Tibial artery (tissue), 4 donors: ENCODE measurements at regions not wholly inside any gene's neighbourhood (a gene's known extent, or its start where the extent isn't known, plus 50 kb on each side); places are given as distances from the start of the nearest gene placed in this dataset.
"Not testable (repeated sequence)": the region's sequence is repeated elsewhere in the genome, so short reads cannot be mapped to it uniquely, and the experiment has no call there.

ENCODE experiments used
- DNase-seq, 2 donors: peaks; one replicate each; pipeline ENCODE4 v3.0.0-alpha.2; 2019
- H3K27ac ChIP-seq, 2 donors: fragments of 200-600 bp; sonication (generic) in 1 of 2; 1 replicate in 1 of 2; 2 replicates in 1 of 2; pipeline ENCODE4 v1.5.1; 2018 to 2019; ENCODE audit warnings: mild to moderate bottlenecking in 1 of 2
- H3K27me3 ChIP-seq, 2 donors: fragments of 200-600 bp; sonication (generic) in 1 of 2; one replicate each; pipeline versions ENCODE4 v1.5.1 to v1.6.0; 2016 to 2019
- H3K36me3 ChIP-seq, 3 donors: fragments of 200-600 bp; sonication (generic) in 2 of 3; one replicate each; pipeline ENCODE4 v1.5.1; 2016 to 2019; ENCODE audit warnings: mild to moderate bottlenecking in 2 of 3
- H3K4me1 ChIP-seq, 4 donors: fragments of 200-600 bp; sonication (generic) in 2 of 4; 1 replicate in 3 of 4; 2 replicates in 1 of 4; pipeline ENCODE4 v1.5.1; 2016 to 2019
- H3K4me3 ChIP-seq, 2 donors: fragments of 200-600 bp; sonication (generic) in 1 of 2; 1 replicate in 1 of 2; 2 replicates in 1 of 2; pipeline ENCODE4 v1.5.1; 2018 to 2019; ENCODE audit warnings: mild to moderate bottlenecking in 2 of 2
- H3K9me3 ChIP-seq, 3 donors: fragments of 200-600 bp; sonication (generic) in 1 of 3; one replicate each; pipeline ENCODE4 v1.5.1; 2016 to 2019
- CTCF ChIP-seq, 2 experiments: fragments of 200-600 bp in 1 of 2; fragments of 450-650 bp in 1 of 2; IDR thresholded peaks; one replicate each; pipeline ENCODE4 v1.5.1; 2017 to 2019; ENCODE audit warnings: antibody characterized with exemption in 2 of 2, mild to moderate bottlenecking in 1 of 2, moderate library complexity in 1 of 2
- intact Hi-C: fragments of 100-400 bp; cut with DNase I; formaldehyde crosslinking; loops from one replicate; pipeline ENCODE4 v1.15.0; 2023; ENCODE audit warnings: low total_unique reads

GRCh38 chr3:10109-10996 lies 186.2 kb upstream of the CHL1 start:
- H3K9me3 ChIP-seq, H3K36me3 ChIP-seq, H3K4me1 ChIP-seq, H3K27me3 ChIP-seq, H3K27ac ChIP-seq, DNase-seq, intact Hi-C loops, H3K4me3 ChIP-seq: not testable (repeated sequence)

- intact Hi-C loops: no loop called here
- no peaks in the 10 kb centered on the region for H3K27me3 ChIP-seq
- no peaks in the 10 kb centered on the region for H3K9me3 ChIP-seq
- TF ChIP-seq CTCF (IDR thresholded peaks at IDR 0.05): no peak
- DNase-seq: no peak
- no peaks in the 10 kb centered on the region for H3K36me3 ChIP-seq
- H3K4me3 ChIP-seq: no peak overlapping the region
- H3K4me1 ChIP-seq: no peaks in the 10 kb centered on the region
- no peak overlapping the region for H3K27ac ChIP-seq
Observed at GRCh38 chr3:11734-12133, 184.8 kb upstream of the CHL1 start.

GRCh38 chr3:14652-15051 lies 181.9 kb upstream of the CHL1 start:
- Histone ChIP-seq H3K27ac (no peak overlapping the region), H3K9me3 (no peaks in the 10 kb centered on the region), H3K36me3 (no peaks in the 10 kb centered on the region), H3K4me1 (no peaks in the 10 kb centered on the region), H3K27me3 (no peaks in the 10 kb centered on the region), H3K4me3 (no peak overlapping the region)
- no peak for DNase-seq
- intact Hi-C loops: no loop called here
- TF ChIP-seq CTCF (IDR thresholded peaks at IDR 0.05): no peak

GRCh38 chr3:16366-16765 lies 180.2 kb upstream of the CHL1 start:
- no peak for TF ChIP-seq CTCF (IDR thresholded peaks at IDR 0.05)
- Histone ChIP-seq H3K4me3 (no peak overlapping the region), H3K36me3 (no peaks in the 10 kb centered on the region), H3K9me3 (no peaks in the 10 kb centered on the region), H3K27ac (no peak overlapping the region), H3K27me3 (no peaks in the 10 kb centered on the region), H3K4me1 (no peaks in the 10 kb centered on the region)
- intact Hi-C loops: no loop called here
- DNase-seq: no peak

GRCh38 chr3:20421-20820 lies 176.1 kb upstream of the CHL1 start:
- H3K4me1 ChIP-seq: no peaks in the 10 kb centered on the region
- H3K27ac ChIP-seq: no peak overlapping the region
- no peaks in the 10 kb centered on the region for H3K36me3 ChIP-seq
- DNase-seq: no peak
- H3K27me3 ChIP-seq: no peaks in the 10 kb centered on the region
- H3K4me3 ChIP-seq: no peak overlapping the region
- intact Hi-C loops: no loop called here
- no peak for TF ChIP-seq CTCF (IDR thresholded peaks at IDR 0.05)
- no peaks in the 10 kb centered on the region for H3K9me3 ChIP-seq

GRCh38 chr3:24006-24405 lies 172.6 kb upstream of the CHL1 start:
- H3K4me1 ChIP-seq: no peaks in the 10 kb centered on the region
- H3K4me3 ChIP-seq: no peak overlapping the region
- H3K36me3 ChIP-seq: no peaks in the 10 kb centered on the region
- TF ChIP-seq CTCF (IDR thresholded peaks at IDR 0.05): no peak
- intact Hi-C loops: no loop called here
- no peaks in the 10 kb centered on the region for H3K9me3 ChIP-seq
- H3K27me3 ChIP-seq: no peaks in the 10 kb centered on the region
- H3K27ac ChIP-seq: no peak overlapping the region
- no peak for DNase-seq
